Skeletal muscle tissue (tissue), 3 donors: ENCODE measurements at regions not wholly inside any gene's neighbourhood (a gene's known extent, or its start where the extent isn't known, plus 50 kb on each side); places are given as distances from the start of the nearest gene placed in this dataset.

ENCODE experiments used
- H3K27ac ChIP-seq: one replicate; pipeline ENCODE4 v1.7.0; 2013; ENCODE audit warnings: mild to moderate bottlenecking, low read depth, low read length, inconsistent platforms
- H3K27me3 ChIP-seq, 3 donors: one replicate each; pipeline ENCODE4 v1.7.0; 2013; ENCODE audit warnings: low read length in 3 of 3; ENCODE audit not compliant: control insufficient read depth in 3 of 3, insufficient read depth in 3 of 3
- H3K36me3 ChIP-seq, 3 donors: one replicate each; pipeline ENCODE4 v1.7.0; 2013; ENCODE audit warnings: low read length in 3 of 3; ENCODE audit not compliant: control insufficient read depth in 3 of 3, insufficient read depth in 3 of 3
- H3K4me1 ChIP-seq, 3 donors: one replicate each; pipeline ENCODE4 v1.7.0; 2013; ENCODE audit warnings: low read length in 3 of 3, mild to moderate bottlenecking in 3 of 3; ENCODE audit not compliant: control insufficient read depth in 3 of 3, insufficient read depth in 3 of 3
- H3K4me3 ChIP-seq, 3 donors: one replicate each; pipeline ENCODE4 v1.7.0; 2013; ENCODE audit warnings: low read length in 3 of 3
- H3K9ac ChIP-seq, 3 donors: one replicate each; pipeline ENCODE4 v1.7.0; 2013; ENCODE audit warnings: low read length in 3 of 3, mild to moderate bottlenecking in 3 of 3, moderate library complexity in 2 of 3, low read depth in 1 of 3
- H3K9me3 ChIP-seq, 3 donors: one replicate each; pipeline ENCODE4 v1.7.0; 2013; ENCODE audit warnings: low read length in 3 of 3; ENCODE audit not compliant: control insufficient read depth in 3 of 3
- donor health status: Osteomylitis.

- Histone ChIP-seq H3K9me3 (no peaks in the 10 kb centered on the region), H3K4me1 (peaks cover 0 to 5% (median 4%) of the 10 kb centered on the region in 3 donors), H3K36me3 (no peaks in the 10 kb centered on the region), H3K4me3 (no peak overlapping the region), H3K27ac (no peak overlapping the region), H3K9ac (no peak overlapping the region), H3K27me3 (no peaks in the 10 kb centered on the region)
Observed at GRCh38 chr4:187479511-187479910, 516.1 kb upstream of the ZFP42 start.

GRCh38 chr4:187480146-187481145 lies 515.1 kb upstream of the ZFP42 start:
- Histone ChIP-seq H3K4me1 (peaks cover 0 to 5% (median 4%) of the 10 kb centered on the region in 3 donors), H3K9ac (no peak overlapping the region), H3K36me3 (no peaks in the 10 kb centered on the region), H3K27me3 (no peaks in the 10 kb centered on the region), H3K4me3 (no peak overlapping the region), H3K27ac (no peak overlapping the region), H3K9me3 (no peaks in the 10 kb centered on the region)

GRCh38 chr4:187484186-187484585 lies 511.4 kb upstream of the ZFP42 start:
- no peak overlapping the region for H3K27ac ChIP-seq
- no peak overlapping the region for H3K9ac ChIP-seq
- no peaks in the 10 kb centered on the region for H3K27me3 ChIP-seq
- no peaks in the 10 kb centered on the region for H3K9me3 ChIP-seq
- no peaks in the 10 kb centered on the region for H3K4me1 ChIP-seq
- H3K36me3 ChIP-seq: no peaks in the 10 kb centered on the region
- no peak overlapping the region for H3K4me3 ChIP-seq

GRCh38 chr4:187485676-187486075 lies 509.9 kb upstream of the ZFP42 start:
- H3K4me3 ChIP-seq: no peak overlapping the region

GRCh38 chr4:187491286-187491685 lies 504.3 kb upstream of the ZFP42 start:
- no peaks in the 10 kb centered on the region for H3K4me1 ChIP-seq
- H3K9me3 ChIP-seq: no peaks in the 10 kb centered on the region
- H3K27me3 ChIP-seq: no peaks in the 10 kb centered on the region
- no peaks in the 10 kb centered on the region for H3K36me3 ChIP-seq
- no peak overlapping the region for H3K4me3 ChIP-seq
- H3K9ac ChIP-seq: no peak overlapping the region
- H3K27ac ChIP-seq: no peak overlapping the region

More at GRCh38 chr4:187485676-187486075, 509.9 kb upstream of the ZFP42 start:
- no peaks in the 10 kb centered on the region for H3K9me3 ChIP-seq
- H3K27ac ChIP-seq: no peak overlapping the region
- H3K36me3 ChIP-seq: no peaks in the 10 kb centered on the region
- H3K27me3 ChIP-seq: no peaks in the 10 kb centered on the region
- H3K9ac ChIP-seq: no peak overlapping the region
- H3K4me1 ChIP-seq: no peaks in the 10 kb centered on the region

- H3K36me3 ChIP-seq: no peaks in the 10 kb centered on the region
- H3K9me3 ChIP-seq: no peaks in the 10 kb centered on the region
- H3K27ac ChIP-seq: no peak overlapping the region
- no peaks in the 10 kb centered on the region for H3K27me3 ChIP-seq
- H3K4me3 ChIP-seq: no peak overlapping the region
- no peak overlapping the region for H3K9ac ChIP-seq
- H3K4me1 ChIP-seq: no peaks in the 10 kb centered on the region
Observed at GRCh38 chr4:187491959-187492358, 503.6 kb upstream of the ZFP42 start.

GRCh38 chr4:187493661-187494060 lies 501.9 kb upstream of the ZFP42 start:
- Histone ChIP-seq H3K4me1 (no peaks in the 10 kb centered on the region), H3K9me3 (no peaks in the 10 kb centered on the region), H3K9ac (no peak overlapping the region), H3K4me3 (no peak overlapping the region), H3K27ac (no peak overlapping the region), H3K27me3 (no peaks in the 10 kb centered on the region), H3K36me3 (no peaks in the 10 kb centered on the region)

GRCh38 chr4:187499956-187500355 lies 495.6 kb upstream of the ZFP42 start:
- H3K9ac ChIP-seq: no peak overlapping the region
- H3K9me3 ChIP-seq: no peaks in the 10 kb centered on the region
- no peak overlapping the region for H3K27ac ChIP-seq
- H3K27me3 ChIP-seq: no peaks in the 10 kb centered on the region
- H3K4me3 ChIP-seq: no peak overlapping the region
- H3K36me3 ChIP-seq: no peaks in the 10 kb centered on the region
- no peaks in the 10 kb centered on the region for H3K4me1 ChIP-seq

- H3K27me3 ChIP-seq: no peaks in the 10 kb centered on the region
- H3K4me3 ChIP-seq: no peak overlapping the region
- no peaks in the 10 kb centered on the region for H3K36me3 ChIP-seq
- H3K4me1 ChIP-seq: no peaks in the 10 kb centered on the region
- H3K27ac ChIP-seq: no peak overlapping the region
- peaks cover 0 to 2% (median 0%) of the 10 kb centered on the region in 3 donors for H3K9me3 ChIP-seq
- H3K9ac ChIP-seq: no peak overlapping the region
Observed at GRCh38 chr4:187500796-187501195, 494.8 kb upstream of the ZFP42 start.

- Histone ChIP-seq H3K27me3 (no peaks in the 10 kb centered on the region), H3K4me1 (no peaks in the 10 kb centered on the region), H3K27ac (no peak overlapping the region), H3K36me3 (no peaks in the 10 kb centered on the region), H3K9me3 (peaks cover 0 to 2% (median 0%) of the 10 kb centered on the region in 3 donors), H3K4me3 (no peak overlapping the region), H3K9ac (no peak overlapping the region)
Observed at GRCh38 chr4:187501731-187502130, 493.8 kb upstream of the ZFP42 start.
